ENCODE measurements at regions not wholly inside any gene's neighbourhood (a gene's known extent, or its start where the extent isn't known, plus 50 kb on each side); places are given as distances from the start of the nearest gene placed in this dataset.

- TF ChIP-seq CTCF (IDR thresholded peaks at IDR 0.05) (no peak), TCF7L2 (IDR thresholded peaks at IDR 0.05; ENCODE audit: low read depth, low read length) (no peak)
These were observed 68.6 kb upstream of the GDF10 start for GRCh38 chr10:47231414-47231813.
